Mesendoderm (in vitro differentiated cells): ENCODE measurements at regions not wholly inside any gene's neighbourhood (a gene's known extent, or its start where the extent isn't known, plus 50 kb on each side); places are given as distances from the start of the nearest gene placed in this dataset.

Source experiments
- DNase-seq: peaks from one replicate; pipeline ENCODE4 v3.0.0; 2013
- H2AK5ac ChIP-seq: 2 replicates; pipeline ENCODE4 v1.6.1; 2013; ENCODE audit warnings: low read length, inconsistent platforms
- H2BK120ac ChIP-seq: 2 replicates; pipeline ENCODE4 v1.6.1; 2013; ENCODE audit warnings: low read depth, mild to moderate bottlenecking, low read length, moderate library complexity, mixed read lengths
- H2BK15ac ChIP-seq: replicated peaks from 2 replicates; pipeline ENCODE4 v1.6.1; 2013; ENCODE audit warnings: low read depth, mild to moderate bottlenecking, moderate library complexity
- H2BK5ac ChIP-seq: 2 replicates; pipeline ENCODE4 v1.6.1; 2013; ENCODE audit warnings: low read length, inconsistent platforms
- H3K18ac ChIP-seq: 2 replicates; pipeline ENCODE4 v1.6.1; 2013; ENCODE audit warnings: mild to moderate bottlenecking, low read length, mixed read lengths
- H3K23ac ChIP-seq: one replicate; pipeline ENCODE4 v1.6.1; 2013; ENCODE audit warnings: low read length
- H3K27ac ChIP-seq: 2 replicates; pipeline ENCODE4 v1.5.1; 2013; ENCODE audit warnings: low read depth, mild to moderate bottlenecking, inconsistent platforms, low read length, moderate library complexity
- H3K27me3 ChIP-seq: 2 replicates; pipeline ENCODE4 v1.6.1; 2013; ENCODE audit warnings: low read length, control low read depth, mild to moderate bottlenecking, inconsistent platforms; ENCODE audit not compliant: insufficient read depth, poor library complexity
- H3K36me3 ChIP-seq: 2 replicates; pipeline ENCODE4 v1.6.1; 2013; ENCODE audit warnings: low read length, inconsistent platforms; ENCODE audit not compliant: control insufficient read depth, insufficient read depth
- H3K4ac ChIP-seq: one replicate; pipeline ENCODE4 v1.6.1; 2013; ENCODE audit warnings: low read depth, mild to moderate bottlenecking, low read length, moderate library complexity
- H3K4me1 ChIP-seq: 2 replicates; pipeline ENCODE4 v1.6.1; 2013; ENCODE audit warnings: low read depth, low read length, inconsistent platforms; ENCODE audit not compliant: control insufficient read depth
- H3K4me2 ChIP-seq: 2 replicates; pipeline ENCODE4 v1.6.1; 2013; ENCODE audit warnings: low read length
- H3K4me3 ChIP-seq: 2 replicates; pipeline ENCODE4 v1.5.1; 2013; ENCODE audit warnings: mild to moderate bottlenecking, low read length
- H3K56ac ChIP-seq: one replicate; pipeline ENCODE4 v1.6.1; 2013; ENCODE audit warnings: low read length
- H3K79me1 ChIP-seq: 2 replicates; pipeline ENCODE4 v1.6.1; 2013; ENCODE audit warnings: low read length, inconsistent platforms
- H3K79me2 ChIP-seq: 2 replicates; pipeline ENCODE4 v1.6.1; 2013; ENCODE audit warnings: mild to moderate bottlenecking, low read length; ENCODE audit not compliant: control insufficient read depth, insufficient read depth
- H3K9ac ChIP-seq: 2 replicates; pipeline ENCODE4 v1.6.1; 2013; ENCODE audit warnings: low read length, inconsistent platforms
- H4K5ac ChIP-seq: one replicate; pipeline ENCODE4 v1.6.1; 2013; ENCODE audit warnings: low read length
- H4K8ac ChIP-seq: one replicate; pipeline ENCODE4 v1.6.1; 2013; ENCODE audit warnings: low read depth, mild to moderate bottlenecking, control low read depth, low read length, moderate library complexity
- WGBS: extraction: QIAGEN DNeasy Blood & Tissue Kit; methylation state at CpG from one replicate; pipeline ENCODE4 v1.1.7; 2013; ENCODE audit warnings: low lambda C conversion rate, missing lambda C conversion rate; ENCODE audit not compliant: insufficient coverage; ENCODE audit errors: extremely low coverage; 5-methylcytosine and 5-hydroxymethylcytosine counted together

- Histone ChIP-seq H3K36me3 (no peaks in the 10 kb centered on the region), H3K27ac (no peak overlapping the region), H3K79me2 (no peaks in the 10 kb centered on the region), H3K18ac (no peak overlapping the region), H2BK15ac (no peak overlapping the region), H3K23ac (no peak overlapping the region), H3K27me3 (no peaks in the 10 kb centered on the region), H2BK120ac (no peak overlapping the region), H3K9ac (no peak overlapping the region), H3K4me3 (no peak overlapping the region), H3K79me1 (no peaks in the 10 kb centered on the region), H3K4me1 (no peaks in the 10 kb centered on the region), H2AK5ac (no peak overlapping the region), H3K4ac (no peak overlapping the region), H3K56ac (peak overlapping the region; percentile 56), H2BK5ac (no peak overlapping the region), H4K5ac (no peak overlapping the region), H4K8ac (no peak overlapping the region), H3K4me2 (no peak overlapping the region)
- WGBS: no CpG with 5 or more reads among the region's 25 CpGs
- no peak for DNase-seq
These were observed 259.5 kb downstream of the BRD1 start for GRCh38 chr22:49567899-49568750.

GRCh38 chr22:49566693-49567092 lies 261.0 kb downstream of the BRD1 start:
- Histone ChIP-seq H2BK5ac (no peak overlapping the region), H3K27me3 (no peaks in the 10 kb centered on the region), H3K4ac (no peak overlapping the region), H3K18ac (no peak overlapping the region), H4K8ac (no peak overlapping the region), H3K79me2 (no peaks in the 10 kb centered on the region), H3K4me2 (no peak overlapping the region), H3K27ac (no peak overlapping the region), H3K23ac (no peak overlapping the region), H2AK5ac (no peak overlapping the region), H3K4me3 (no peak overlapping the region), H3K9ac (no peak overlapping the region), H2BK15ac (no peak overlapping the region), H3K36me3 (no peaks in the 10 kb centered on the region), H3K4me1 (no peaks in the 10 kb centered on the region), H3K56ac (no peak overlapping the region), H2BK120ac (no peak overlapping the region), H4K5ac (no peak overlapping the region), H3K79me1 (no peaks in the 10 kb centered on the region)
- DNase-seq: no peak
- no CpG with 5 or more reads among the region's 13 CpGs for WGBS

DNA sequence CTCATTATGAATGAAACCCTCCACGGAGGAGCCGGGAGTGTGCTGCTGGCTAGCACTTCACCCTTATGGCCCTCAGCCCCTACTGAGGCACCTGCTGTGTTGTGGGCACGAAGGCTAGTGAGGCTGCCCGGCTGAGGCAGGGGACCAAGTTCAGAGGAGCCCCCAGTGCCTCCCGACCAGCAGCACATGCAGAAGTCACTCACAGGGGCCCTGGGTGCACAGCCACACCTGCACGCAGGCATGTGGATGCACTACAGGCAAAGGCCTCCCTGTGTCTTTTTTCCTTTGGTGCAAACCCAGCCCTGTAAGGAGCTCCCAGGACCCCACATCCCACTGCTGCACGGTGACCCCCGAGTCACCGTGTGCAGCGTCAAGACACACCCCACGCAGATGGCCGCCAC lies 261.5 kb downstream of the BRD1 start:
- DNase-seq: no peak
- H3K4ac ChIP-seq: no peak overlapping the region
- no peaks in the 10 kb centered on the region for H3K79me1 ChIP-seq
- no peaks in the 10 kb centered on the region for H3K36me3 ChIP-seq
- no peaks in the 10 kb centered on the region for H3K79me2 ChIP-seq
- no peak overlapping the region for H3K23ac ChIP-seq
- H3K9ac ChIP-seq: no peak overlapping the region
- no peaks in the 10 kb centered on the region for H3K4me1 ChIP-seq
- no peak overlapping the region for H2BK120ac ChIP-seq
- no peak overlapping the region for H3K56ac ChIP-seq
- H3K27me3 ChIP-seq: no peaks in the 10 kb centered on the region
- no peak overlapping the region for H2AK5ac ChIP-seq
- H2BK15ac ChIP-seq: no peak overlapping the region
- H3K4me3 ChIP-seq: no peak overlapping the region
- H2BK5ac ChIP-seq: no peak overlapping the region
- no peak overlapping the region for H3K4me2 ChIP-seq
- no peak overlapping the region for H4K8ac ChIP-seq
- H3K27ac ChIP-seq: no peak overlapping the region
- H4K5ac ChIP-seq: no peak overlapping the region
- WGBS: no CpG with 5 or more reads among the region's 12 CpGs
- no peak overlapping the region for H3K18ac ChIP-seq

- Histone ChIP-seq H3K4ac (no peak overlapping the region), H3K4me2 (no peak overlapping the region), H2BK120ac (no peak overlapping the region), H3K18ac (no peak overlapping the region), H3K4me1 (no peaks in the 10 kb centered on the region), H2BK5ac (no peak overlapping the region), H2AK5ac (no peak overlapping the region), H3K36me3 (no peaks in the 10 kb centered on the region), H3K4me3 (no peak overlapping the region), H3K27ac (no peak overlapping the region), H2BK15ac (no peak overlapping the region), H3K23ac (no peak overlapping the region), H3K27me3 (no peaks in the 10 kb centered on the region), H4K5ac (no peak overlapping the region), H4K8ac (no peak overlapping the region), H3K56ac (no peak overlapping the region), H3K79me1 (no peaks in the 10 kb centered on the region), H3K9ac (no peak overlapping the region), H3K79me2 (no peaks in the 10 kb centered on the region)
- no peak for DNase-seq
- no CpG with 5 or more reads among the region's 6 CpGs for WGBS
These were observed 262.2 kb downstream of the BRD1 start for GRCh38 chr22:49565516-49565855.

DNA sequence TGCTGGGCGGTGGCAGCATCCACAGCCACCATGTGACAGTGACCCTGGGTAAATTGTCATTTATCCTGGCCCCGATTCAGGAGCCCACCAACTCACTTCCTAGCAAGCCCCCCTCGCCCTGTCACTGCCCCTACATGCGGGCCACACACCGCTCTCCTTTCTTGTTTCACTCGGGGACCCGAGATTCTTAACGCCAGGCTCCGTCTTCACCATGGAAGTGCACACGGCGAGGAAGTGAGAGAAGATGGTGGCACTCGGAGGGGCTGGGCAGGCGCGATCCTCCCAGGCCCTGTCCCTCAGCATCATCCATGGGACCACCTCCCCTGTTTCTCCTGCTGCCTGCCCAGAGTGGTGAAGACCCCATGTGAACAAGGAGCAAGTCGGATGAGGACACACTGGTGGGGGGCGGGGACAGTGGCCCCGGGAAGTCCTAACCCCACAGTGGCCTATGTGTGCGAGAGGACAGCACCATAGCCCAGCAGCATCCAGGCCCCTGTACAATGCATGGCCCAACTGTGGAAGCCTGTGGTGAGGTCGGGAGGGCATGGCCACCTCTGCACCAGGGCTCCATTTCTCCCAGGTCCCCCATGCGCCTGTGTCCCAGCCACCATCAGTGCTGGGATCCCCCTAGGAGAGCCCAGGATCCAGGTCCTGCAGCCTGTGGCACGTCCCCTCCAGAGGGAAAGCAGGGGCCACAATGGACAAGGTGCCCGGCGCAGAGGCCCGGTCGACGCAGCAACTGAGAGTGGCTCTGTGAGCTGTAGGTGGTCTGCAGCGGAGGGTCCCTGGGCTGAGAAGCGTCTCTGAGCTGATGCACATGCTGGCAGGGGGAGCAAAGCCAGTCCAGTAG lies 262.8 kb downstream of the BRD1 start:
- no CpG with 5 or more reads among the region's 28 CpGs for WGBS
- no peaks in the 10 kb centered on the region for H3K27me3 ChIP-seq
- H4K8ac ChIP-seq: no peak overlapping the region
- DNase-seq: no peak
- no peak overlapping the region for H3K4me2 ChIP-seq
- H3K4me1 ChIP-seq: no peaks in the 10 kb centered on the region
- no peak overlapping the region for H3K4ac ChIP-seq
- H2BK5ac ChIP-seq: no peak overlapping the region
- no peak overlapping the region for H3K56ac ChIP-seq
- H3K27ac ChIP-seq: no peak overlapping the region
- no peak overlapping the region for H2AK5ac ChIP-seq
- no peak overlapping the region for H2BK120ac ChIP-seq
- no peak overlapping the region for H3K9ac ChIP-seq
- H4K5ac ChIP-seq: no peak overlapping the region
- no peak overlapping the region for H3K23ac ChIP-seq
- no peaks in the 10 kb centered on the region for H3K79me2 ChIP-seq
- H3K36me3 ChIP-seq: no peaks in the 10 kb centered on the region
- no peak overlapping the region for H2BK15ac ChIP-seq
- no peak overlapping the region for H3K18ac ChIP-seq
- no peak overlapping the region for H3K4me3 ChIP-seq
- H3K79me1 ChIP-seq: no peaks in the 10 kb centered on the region
